ENCODE measurements at regions not wholly inside any gene's neighbourhood (a gene's known extent, or its start where the extent isn't known, plus 50 kb on each side); places are given as distances from the start of the nearest gene placed in this dataset.

DNA sequence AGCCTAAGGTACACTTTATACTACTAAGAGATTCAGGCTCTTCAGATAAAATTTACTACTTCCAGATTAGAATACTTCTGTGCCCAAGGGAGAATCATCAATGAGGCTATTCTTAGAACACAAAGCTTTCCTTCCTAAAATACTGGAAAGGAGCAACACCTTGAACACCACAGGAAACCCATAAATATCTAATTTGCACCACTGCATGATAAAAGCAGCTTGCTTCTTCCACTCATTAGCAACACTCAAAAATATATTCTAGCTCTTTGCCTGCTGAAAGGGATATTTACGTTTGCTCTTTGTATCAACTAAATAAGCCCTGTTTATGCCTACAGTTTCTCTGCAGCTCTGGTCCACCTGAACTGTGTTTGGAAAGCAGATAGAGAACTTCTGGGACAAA, 284.3 kb downstream of the RWDD3 start:
- no peaks in the 10 kb centered on the region for H3K79me2 ChIP-seq (ENCODE audit: insufficient read depth, low read length)
- no peaks in the 10 kb centered on the region for H4K20me1 ChIP-seq (ENCODE audit: insufficient read depth, low read length)
- peaks cover 0 to 6% of the 10 kb centered on the region in 2 donors for H3K9me3 ChIP-seq (replicated peaks in 1 of 2; ENCODE audit: control insufficient read depth in 1 of 2, insufficient read depth in 1 of 2, low read length in 2 of 2)
- no peak overlapping the region for H3K4me3 ChIP-seq (replicated peaks in 1 of 3; ENCODE audit: low read depth in 2 of 3, low read length in 3 of 3)
- H3K27ac Mint-ChIP-seq = no peak overlapping the region
- no peak overlapping the region for H3K9ac ChIP-seq (ENCODE audit: insufficient read depth, low read length, poor library complexity, severe bottlenecking)
- no CpG with 5 or more reads among the region's 1 CpG for WGBS (ENCODE audit: insufficient coverage)
- peaks cover 0 to 7% (median 5%) of the 10 kb centered on the region in 7 donors for H3K9me3 Mint-ChIP-seq
- DNase-seq = no peak
- H3K27ac ChIP-seq (ENCODE audit: low read depth in 1 of 2, low read length in 2 of 2) = no peak overlapping the region
- H3K4me1 Mint-ChIP-seq = no peaks in the 10 kb centered on the region
- intact Hi-C loops (cut with micrococcal nuclease) = no loop called here
- no peaks in the 10 kb centered on the region for H3K4me1 ChIP-seq (ENCODE audit: control insufficient read depth in 1 of 2, insufficient read depth in 2 of 2, low read length in 2 of 2)
- H3K36me3 Mint-ChIP-seq = no peaks in the 10 kb centered on the region
- TF ChIP-seq, protein P1, sequence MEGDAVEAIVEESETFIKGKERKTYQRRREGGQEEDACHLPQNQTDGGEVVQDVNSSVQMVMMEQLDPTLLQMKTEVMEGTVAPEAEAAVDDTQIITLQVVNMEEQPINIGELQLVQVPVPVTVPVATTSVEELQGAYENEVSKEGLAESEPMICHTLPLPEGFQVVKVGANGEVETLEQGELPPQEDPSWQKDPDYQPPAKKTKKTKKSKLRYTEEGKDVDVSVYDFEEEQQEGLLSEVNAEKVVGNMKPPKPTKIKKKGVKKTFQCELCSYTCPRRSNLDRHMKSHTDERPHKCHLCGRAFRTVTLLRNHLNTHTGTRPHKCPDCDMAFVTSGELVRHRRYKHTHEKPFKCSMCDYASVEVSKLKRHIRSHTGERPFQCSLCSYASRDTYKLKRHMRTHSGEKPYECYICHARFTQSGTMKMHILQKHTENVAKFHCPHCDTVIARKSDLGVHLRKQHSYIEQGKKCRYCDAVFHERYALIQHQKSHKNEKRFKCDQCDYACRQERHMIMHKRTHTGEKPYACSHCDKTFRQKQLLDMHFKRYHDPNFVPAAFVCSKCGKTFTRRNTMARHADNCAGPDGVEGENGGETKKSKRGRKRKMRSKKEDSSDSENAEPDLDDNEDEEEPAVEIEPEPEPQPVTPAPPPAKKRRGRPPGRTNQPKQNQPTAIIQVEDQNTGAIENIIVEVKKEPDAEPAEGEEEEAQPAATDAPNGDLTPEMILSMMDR (IDR thresholded peaks at IDR 0.05) = no peak
- no peak overlapping the region for H3K4me2 ChIP-seq (replicated peaks; ENCODE audit: extremely low read depth, low read length, poor library complexity, severe bottlenecking)
- H3K4me3 Mint-ChIP-seq = no peak overlapping the region
- H3K27me3 ChIP-seq (ENCODE audit: control insufficient read depth in 2 of 2, insufficient read depth in 2 of 2, low read length in 2 of 2) = no peaks in the 10 kb centered on the region
- H3K36me3 ChIP-seq (replicated peaks in 1 of 2; ENCODE audit: control insufficient read depth in 1 of 2, insufficient read depth in 2 of 2, low read length in 2 of 2) = no peaks in the 10 kb centered on the region
- H3K27me3 Mint-ChIP-seq (ENCODE audit: low read depth in 3 of 3) = no peaks in the 10 kb centered on the region
- H2AFZ ChIP-seq (ENCODE audit: insufficient read depth, low read depth, low read length, poor library complexity, severe bottlenecking) = no peak overlapping the region

DNA sequence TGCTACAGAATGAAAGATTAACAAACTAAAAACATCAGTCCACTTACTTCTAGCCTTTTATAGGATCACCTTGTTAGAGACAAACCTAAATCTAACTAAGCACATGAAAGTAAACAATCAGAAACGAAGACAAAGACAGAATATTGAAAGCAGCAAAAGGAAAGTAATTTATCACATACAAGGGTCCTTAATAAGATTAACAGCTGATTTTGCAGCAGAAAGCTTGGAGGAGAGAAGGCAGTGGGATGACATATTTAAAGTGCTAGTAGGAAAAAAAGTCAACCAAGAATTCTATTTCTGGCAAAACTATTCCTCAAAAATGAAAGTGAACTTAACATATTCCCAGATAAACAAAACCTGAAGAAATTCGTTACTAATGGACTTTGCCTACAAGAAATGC, 286.4 kb downstream of the RWDD3 start:
- H3K4me1 Mint-ChIP-seq = no peaks in the 10 kb centered on the region
- H3K27me3 Mint-ChIP-seq (ENCODE audit: low read depth in 3 of 3) = no peaks in the 10 kb centered on the region
- Histone ChIP-seq H4K20me1 (ENCODE audit: insufficient read depth, low read length) (no peaks in the 10 kb centered on the region), H3K79me2 (ENCODE audit: insufficient read depth, low read length) (no peaks in the 10 kb centered on the region), H3K9me3 (replicated peaks in 1 of 2; ENCODE audit: control insufficient read depth in 1 of 2, insufficient read depth in 1 of 2, low read length in 2 of 2) (peaks cover 10 to 25% of the 10 kb centered on the region in 2 donors), H3K27me3 (ENCODE audit: control insufficient read depth in 2 of 2, insufficient read depth in 2 of 2, low read length in 2 of 2) (no peaks in the 10 kb centered on the region), H3K27ac (ENCODE audit: low read depth in 1 of 2, low read length in 2 of 2) (no peak overlapping the region), H3K9ac (ENCODE audit: insufficient read depth, low read length, poor library complexity, severe bottlenecking) (no peak overlapping the region), H3K4me3 (replicated peaks in 1 of 3; ENCODE audit: low read depth in 2 of 3, low read length in 3 of 3) (no peak overlapping the region), H3K4me2 (replicated peaks; ENCODE audit: extremely low read depth, low read length, poor library complexity, severe bottlenecking) (no peak overlapping the region), H3K4me1 (ENCODE audit: control insufficient read depth in 1 of 2, insufficient read depth in 2 of 2, low read length in 2 of 2) (no peaks in the 10 kb centered on the region), H2AFZ (ENCODE audit: insufficient read depth, low read depth, low read length, poor library complexity, severe bottlenecking) (no peak overlapping the region), H3K36me3 (replicated peaks in 1 of 2; ENCODE audit: control insufficient read depth in 1 of 2, insufficient read depth in 2 of 2, low read length in 2 of 2) (no peaks in the 10 kb centered on the region)
- no peak for DNase-seq
- no peak overlapping the region for H3K4me3 Mint-ChIP-seq
- no CpG with 5 or more reads among the region's 2 CpGs for WGBS (ENCODE audit: insufficient coverage)
- peaks cover 2 to 17% (median 11%) of the 10 kb centered on the region in 7 donors for H3K9me3 Mint-ChIP-seq
- H3K36me3 Mint-ChIP-seq = no peaks in the 10 kb centered on the region
- TF ChIP-seq, protein P1 (IDR thresholded peaks at IDR 0.05) = no peak
- H3K27ac Mint-ChIP-seq = no peak overlapping the region
- intact Hi-C loops (cut with micrococcal nuclease) = no loop called here

Measured in CD14-positive monocyte (primary cell).